ENCODE measurements at regions not wholly inside any gene's neighbourhood (a gene's known extent, or its start where the extent isn't known, plus 50 kb on each side); places are given as distances from the start of the nearest gene placed in this dataset.

- no peak overlapping the region for H3K4me3 Mint-ChIP-seq
- CTCF ChIA-PET: no interaction called here
- H3K4me1 ChIP-seq (ENCODE audit: control insufficient read depth in 2 of 2, insufficient read depth in 2 of 2, low read length in 2 of 2): no peaks in the 10 kb centered on the region
- H3K4me1 Mint-ChIP-seq: no peaks in the 10 kb centered on the region
- H3K9me3 Mint-ChIP-seq (ENCODE audit: insufficient read depth): no peaks in the 10 kb centered on the region
- DNase-seq (no peak), ATAC-seq (ENCODE audit: low read depth) (no peak)
- H2AFZ ChIP-seq (ENCODE audit: insufficient read depth, low read depth, low read length, poor library complexity, severe bottlenecking): no peak overlapping the region
- no peak overlapping the region for H3K27ac ChIP-seq (ENCODE audit: low read length in 2 of 2)
- no peaks in the 10 kb centered on the region for H3K27me3 Mint-ChIP-seq
- H4K20me1 ChIP-seq (ENCODE audit: control insufficient read depth, insufficient read depth, low read length, poor library complexity, severe bottlenecking): no peaks in the 10 kb centered on the region
- no peaks in the 10 kb centered on the region for H3K27me3 ChIP-seq (replicated peaks in 1 of 4; ENCODE audit: control extremely low read depth in 1 of 4, control insufficient read depth in 3 of 4, insufficient read depth in 4 of 4, low read length in 3 of 4)
- H3K4me2 ChIP-seq (replicated peaks; ENCODE audit: low read depth, low read length, poor library complexity, severe bottlenecking): no peak overlapping the region
- no peak overlapping the region for H3K27ac Mint-ChIP-seq
- no peak overlapping the region for H3K4me3 ChIP-seq (ENCODE audit: control extremely low read depth in 1 of 5, extremely low read depth in 1 of 5, insufficient read depth in 1 of 5, low read depth in 2 of 5, low read length in 4 of 5)
- no CpG with 5 or more reads among the region's 3 CpGs for WGBS (ENCODE audit: insufficient coverage)
- POLR2A ChIA-PET: no interaction called here
- no peak overlapping the region for H3K9ac ChIP-seq (ENCODE audit: low read length)
- H3K79me2 ChIP-seq (ENCODE audit: control insufficient read depth, insufficient read depth, low read length): no peaks in the 10 kb centered on the region
- intact Hi-C loops (cut with micrococcal nuclease): no loop called here
- H3K36me3 ChIP-seq (replicated peaks in 1 of 2; ENCODE audit: control extremely low read depth in 1 of 2, control insufficient read depth in 1 of 2, extremely low read depth in 1 of 2, insufficient read depth in 2 of 2, low read length in 1 of 2): no peaks in the 10 kb centered on the region
- TF ChIP-seq EZH2 (IDR thresholded peaks at IDR 0.05; ENCODE audit: borderline replicate concordance, insufficient read depth, low read depth, low read length, poor library complexity, severe bottlenecking) (no peak), CTCF (IDR thresholded peaks at IDR 0.05) (no peak)
- H3K9me3 ChIP-seq (ENCODE audit: control extremely low read depth in 1 of 3, control insufficient read depth in 2 of 3, insufficient read depth in 1 of 3, low read length in 2 of 3): no peaks in the 10 kb centered on the region
Measured at GRCh38 chr3:39558775-39559306, 91.4 kb downstream of the MOBP start.

GRCh38 chr3:39559543-39559942, 92.1 kb downstream of the MOBP start:
- Histone ChIP-seq H3K4me1 (ENCODE audit: control insufficient read depth in 2 of 2, insufficient read depth in 2 of 2, low read length in 2 of 2) (no peaks in the 10 kb centered on the region), H3K79me2 (ENCODE audit: control insufficient read depth, insufficient read depth, low read length) (no peaks in the 10 kb centered on the region), H3K27ac (ENCODE audit: low read length in 2 of 2) (no peak overlapping the region), H3K9ac (ENCODE audit: low read length) (no peak overlapping the region), H4K20me1 (ENCODE audit: control insufficient read depth, insufficient read depth, low read length, poor library complexity, severe bottlenecking) (no peaks in the 10 kb centered on the region), H3K4me2 (replicated peaks; ENCODE audit: low read depth, low read length, poor library complexity, severe bottlenecking) (no peak overlapping the region), H3K9me3 (ENCODE audit: control extremely low read depth in 1 of 3, control insufficient read depth in 2 of 3, insufficient read depth in 1 of 3, low read length in 2 of 3) (no peaks in the 10 kb centered on the region), H2AFZ (ENCODE audit: insufficient read depth, low read depth, low read length, poor library complexity, severe bottlenecking) (no peak overlapping the region), H3K36me3 (replicated peaks in 1 of 2; ENCODE audit: control extremely low read depth in 1 of 2, control insufficient read depth in 1 of 2, extremely low read depth in 1 of 2, insufficient read depth in 2 of 2, low read length in 1 of 2) (no peaks in the 10 kb centered on the region), H3K27me3 (replicated peaks in 1 of 4; ENCODE audit: control extremely low read depth in 1 of 4, control insufficient read depth in 3 of 4, insufficient read depth in 4 of 4, low read length in 3 of 4) (no peaks in the 10 kb centered on the region), H3K4me3 (ENCODE audit: control extremely low read depth in 1 of 5, extremely low read depth in 1 of 5, insufficient read depth in 1 of 5, low read depth in 2 of 5, low read length in 4 of 5) (no peak overlapping the region)
- TF ChIP-seq EZH2 (IDR thresholded peaks at IDR 0.05; ENCODE audit: borderline replicate concordance, insufficient read depth, low read depth, low read length, poor library complexity, severe bottlenecking) (no peak), CTCF (IDR thresholded peaks at IDR 0.05) (no peak)
- Mint-ChIP-seq H3K4me1 (no peaks in the 10 kb centered on the region), H3K27me3 (no peaks in the 10 kb centered on the region), H3K4me3 (no peak overlapping the region), H3K9me3 (ENCODE audit: insufficient read depth) (no peaks in the 10 kb centered on the region), H3K27ac (no peak overlapping the region)
- DNase-seq (no peak), ATAC-seq (ENCODE audit: low read depth) (no peak)
- intact Hi-C loops (cut with micrococcal nuclease): no loop called here
- CTCF ChIA-PET: no interaction called here
- POLR2A ChIA-PET: no interaction called here
